Activated naive CD8-positive, alpha-beta T cell treated with anti-CD3 and anti-CD28 coated beads, Interleukin-2, amount 50 U/mL, for 24 hours (primary cell): ENCODE measurements at regions not wholly inside any gene's neighbourhood (a gene's known extent, or its start where the extent isn't known, plus 50 kb on each side); places are given as distances from the start of the nearest gene placed in this dataset.

Source experiments
- ATAC-seq: fragments of 150-1000 bp; cut with Tn5 transposase; one replicate; pipeline ENCODE4 v1.10.0; 2021
- DNase-seq: peaks from one replicate; pipeline ENCODE4 v3.0.0; 2021
- H3K27ac Mint-ChIP-seq: one replicate; pipeline ENCODE4 v1.8.0; 2021; ENCODE audit warnings: mild to moderate bottlenecking, mixed read lengths
- H3K27me3 Mint-ChIP-seq: one replicate; pipeline ENCODE4 v1.8.0; 2021; ENCODE audit warnings: mixed read lengths
- H3K36me3 Mint-ChIP-seq: one replicate; pipeline ENCODE4 v1.8.0; 2021; ENCODE audit warnings: low read depth, mixed read lengths
- H3K4me1 Mint-ChIP-seq: one replicate; pipeline ENCODE4 v1.8.0; 2021; ENCODE audit warnings: mixed read lengths
- H3K4me3 Mint-ChIP-seq: one replicate; pipeline ENCODE4 v1.8.0; 2021; ENCODE audit warnings: mild to moderate bottlenecking, moderate library complexity, mixed read lengths
- H3K9me3 Mint-ChIP-seq: one replicate; pipeline ENCODE4 v1.8.0; 2021; ENCODE audit warnings: mixed read lengths

DNA sequence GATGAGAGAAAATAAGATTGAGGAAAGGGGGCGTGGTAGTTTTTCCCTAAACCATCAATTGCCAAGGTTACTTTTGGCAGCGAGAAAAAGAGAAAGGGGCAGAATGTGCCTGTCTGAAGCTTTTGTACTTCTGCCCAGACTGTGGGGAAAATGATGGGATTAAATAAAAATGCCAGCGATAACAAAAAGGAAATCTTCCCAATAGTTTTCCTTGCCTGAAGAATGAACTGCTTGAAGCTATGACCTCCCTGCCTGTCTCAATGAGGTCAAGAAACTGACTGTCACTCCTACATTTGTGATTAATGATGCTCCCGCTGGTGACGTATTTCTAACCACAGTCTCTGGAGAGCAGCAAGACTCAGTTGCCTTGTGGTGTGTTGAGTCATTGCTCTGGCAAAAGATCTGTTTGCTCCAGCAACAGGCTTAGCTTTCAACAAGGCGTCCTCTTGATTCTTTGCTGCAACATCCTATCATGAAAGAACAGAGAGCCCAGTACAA lies 1051.5 kb downstream of the DIAPH3 start:
- no peaks in the 10 kb centered on the region for H3K4me1 Mint-ChIP-seq
- no peak for ATAC-seq

DNA sequence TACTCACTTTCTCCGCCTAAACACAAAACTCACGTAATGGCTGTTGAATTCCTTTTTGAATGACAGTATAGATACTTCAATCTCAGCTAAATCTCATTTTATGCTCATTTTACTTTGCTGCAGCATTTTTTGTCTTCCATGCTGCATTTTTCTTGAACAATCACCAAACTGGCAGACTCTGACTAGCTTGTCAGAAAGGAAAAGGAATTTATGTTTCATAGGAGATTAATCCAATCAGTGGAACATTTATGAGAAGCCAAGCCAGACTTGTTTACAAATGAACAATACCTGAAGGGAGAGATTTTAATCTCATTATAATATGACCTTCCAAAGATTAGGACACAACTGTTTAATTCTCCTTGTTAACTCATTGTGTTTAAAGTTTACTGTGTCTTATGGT lies 1044.3 kb downstream of the DIAPH3 start:
- no peaks in the 10 kb centered on the region for H3K27me3 Mint-ChIP-seq
- ATAC-seq, result no peak
- no peaks in the 10 kb centered on the region for H3K36me3 Mint-ChIP-seq
- no peaks in the 10 kb centered on the region for H3K4me1 Mint-ChIP-seq
- DNase-seq, result no peak
- H3K27ac Mint-ChIP-seq, result no peak overlapping the region
- no peak overlapping the region for H3K4me3 Mint-ChIP-seq
- H3K9me3 Mint-ChIP-seq, result no peaks in the 10 kb centered on the region

More for the DNA sequence above, 1051.5 kb downstream of the DIAPH3 start:
- Mint-ChIP-seq H3K9me3 (no peaks in the 10 kb centered on the region), H3K27ac (no peak overlapping the region), H3K27me3 (no peaks in the 10 kb centered on the region), H3K36me3 (no peaks in the 10 kb centered on the region), H3K4me3 (no peak overlapping the region)
- no peak for DNase-seq

DNA sequence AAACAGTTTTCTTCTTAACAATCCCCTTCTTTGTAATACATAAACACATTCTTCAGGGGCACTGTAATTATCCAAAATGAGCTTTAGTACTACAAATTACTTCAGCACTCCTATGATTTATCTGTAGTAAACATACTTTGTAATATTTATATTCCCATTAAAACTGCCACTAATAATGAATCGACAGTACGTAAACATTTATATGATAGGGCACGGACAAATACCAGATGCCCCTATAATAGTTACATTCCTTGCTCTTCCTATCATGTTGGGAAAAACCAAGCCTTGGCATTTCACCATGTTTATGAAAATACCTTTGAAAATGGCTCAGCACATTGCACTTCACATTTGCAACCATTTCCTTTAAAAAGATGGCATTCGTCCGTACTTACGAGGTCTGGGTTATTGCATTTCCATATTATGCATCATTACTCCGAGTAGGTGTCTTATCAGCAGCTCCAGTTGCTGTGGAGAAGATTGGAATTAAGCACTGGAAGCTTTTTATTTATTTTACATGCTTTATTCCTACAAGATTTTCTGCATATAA lies 1043.4 kb downstream of the DIAPH3 start:
- H3K36me3 Mint-ChIP-seq, result no peaks in the 10 kb centered on the region
- H3K27me3 Mint-ChIP-seq, result no peaks in the 10 kb centered on the region
- no peak overlapping the region for H3K4me3 Mint-ChIP-seq
- H3K27ac Mint-ChIP-seq, result no peak overlapping the region
- ATAC-seq, result no peak
- H3K9me3 Mint-ChIP-seq, result no peaks in the 10 kb centered on the region
- H3K4me1 Mint-ChIP-seq, result no peaks in the 10 kb centered on the region
- no peak for DNase-seq

DNA sequence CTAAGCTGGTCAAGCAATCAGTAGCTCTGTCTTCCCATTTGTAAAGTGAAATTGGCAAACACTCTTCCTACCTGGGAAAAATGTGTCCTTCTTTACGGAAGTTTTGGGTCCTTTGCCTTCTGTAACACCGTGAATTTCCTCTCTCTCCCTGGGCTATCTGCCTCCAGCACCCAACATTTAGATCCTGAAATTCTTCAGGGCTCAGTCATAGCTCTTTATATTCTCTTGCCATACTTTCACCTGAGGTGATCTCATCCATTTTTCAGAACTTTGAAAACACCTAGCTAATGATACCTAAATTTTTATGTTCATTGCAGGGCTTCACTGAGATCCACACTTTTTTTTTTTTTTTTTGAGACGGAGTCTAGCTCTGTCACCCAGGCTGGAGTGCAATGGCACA lies 1042.2 kb downstream of the DIAPH3 start:
- no peaks in the 10 kb centered on the region for H3K27me3 Mint-ChIP-seq
- no peak overlapping the region for H3K4me3 Mint-ChIP-seq
- H3K36me3 Mint-ChIP-seq, result no peaks in the 10 kb centered on the region
- no peaks in the 10 kb centered on the region for H3K4me1 Mint-ChIP-seq
- DNase-seq (no peak), ATAC-seq (no peak)
- no peaks in the 10 kb centered on the region for H3K9me3 Mint-ChIP-seq
- no peak overlapping the region for H3K27ac Mint-ChIP-seq

DNA sequence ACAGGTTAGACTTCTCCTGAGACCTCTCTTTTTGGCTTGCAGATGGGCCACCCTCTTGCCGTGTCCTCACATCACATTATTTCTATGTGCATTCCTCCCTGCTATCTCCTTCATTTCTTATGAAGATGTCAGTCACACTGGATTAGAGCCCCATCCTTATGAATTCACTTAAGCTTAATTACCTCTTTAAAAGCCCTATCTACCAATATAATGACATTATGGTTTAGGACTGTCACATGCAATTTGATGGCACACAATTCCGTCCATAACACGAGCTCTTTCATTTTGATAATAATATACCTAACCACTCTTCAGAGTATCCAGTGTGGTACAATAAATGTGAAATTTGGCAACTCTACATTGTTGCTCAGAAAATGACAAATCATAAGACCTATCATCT lies 1037.3 kb downstream of the DIAPH3 start:
- Mint-ChIP-seq H3K4me3 (no peak overlapping the region), H3K36me3 (no peaks in the 10 kb centered on the region), H3K4me1 (no peaks in the 10 kb centered on the region), H3K9me3 (no peaks in the 10 kb centered on the region), H3K27me3 (no peaks in the 10 kb centered on the region), H3K27ac (no peak overlapping the region)
- DNase-seq (no peak), ATAC-seq (no peak)

DNA sequence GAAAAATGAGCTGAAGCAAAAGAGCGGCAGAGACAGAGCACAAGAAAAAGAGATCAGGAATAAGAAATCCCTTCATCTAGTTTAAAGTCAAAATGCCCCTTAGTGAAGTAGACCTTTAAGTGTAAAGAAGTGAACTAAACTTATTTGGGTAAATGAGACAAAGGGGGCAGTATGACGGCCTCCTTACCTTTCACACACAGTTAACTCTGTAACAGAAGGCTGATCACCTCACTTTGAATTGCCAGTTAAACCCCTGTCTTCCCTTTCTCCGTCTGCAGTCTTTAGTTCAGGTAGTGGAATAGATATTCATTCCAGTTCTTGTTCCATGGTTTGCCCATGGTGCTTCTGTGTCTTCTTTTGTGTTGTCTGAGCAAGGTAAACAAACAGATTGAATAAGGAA lies 1029.8 kb downstream of the DIAPH3 start:
- H3K9me3 Mint-ChIP-seq, result peaks cover 10% of the 10 kb centered on the region
- no peak overlapping the region for H3K4me3 Mint-ChIP-seq
- no peak overlapping the region for H3K27ac Mint-ChIP-seq
- no peaks in the 10 kb centered on the region for H3K27me3 Mint-ChIP-seq
- H3K4me1 Mint-ChIP-seq, result no peaks in the 10 kb centered on the region
- no peaks in the 10 kb centered on the region for H3K36me3 Mint-ChIP-seq
- DNase-seq (no peak), ATAC-seq (no peak)

DNA sequence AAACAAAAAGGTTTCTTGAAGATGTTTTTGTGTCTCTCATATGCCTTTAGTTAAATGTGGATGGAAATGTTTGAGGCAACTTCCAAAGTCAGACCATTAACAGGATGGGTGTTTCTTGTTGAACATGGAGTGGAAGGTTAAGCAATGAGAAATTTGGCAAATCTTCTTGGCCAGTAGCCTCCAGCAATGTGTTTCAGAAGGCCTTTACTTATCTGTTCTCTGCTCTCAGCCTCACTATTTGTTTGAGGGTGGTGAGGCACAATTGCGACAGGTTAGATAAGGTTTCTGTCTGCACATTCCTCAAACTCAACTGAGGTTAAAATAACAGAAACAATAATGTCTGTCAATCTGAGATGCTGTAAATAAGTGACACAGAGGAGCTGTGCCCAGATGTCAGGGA lies 1019.0 kb downstream of the DIAPH3 start:
- Mint-ChIP-seq H3K4me1 (no peaks in the 10 kb centered on the region), H3K27me3 (no peaks in the 10 kb centered on the region), H3K36me3 (no peaks in the 10 kb centered on the region), H3K4me3 (no peak overlapping the region), H3K27ac (no peak overlapping the region), H3K9me3 (no peaks in the 10 kb centered on the region)
- no peak for ATAC-seq
- DNase-seq, result no peak

DNA sequence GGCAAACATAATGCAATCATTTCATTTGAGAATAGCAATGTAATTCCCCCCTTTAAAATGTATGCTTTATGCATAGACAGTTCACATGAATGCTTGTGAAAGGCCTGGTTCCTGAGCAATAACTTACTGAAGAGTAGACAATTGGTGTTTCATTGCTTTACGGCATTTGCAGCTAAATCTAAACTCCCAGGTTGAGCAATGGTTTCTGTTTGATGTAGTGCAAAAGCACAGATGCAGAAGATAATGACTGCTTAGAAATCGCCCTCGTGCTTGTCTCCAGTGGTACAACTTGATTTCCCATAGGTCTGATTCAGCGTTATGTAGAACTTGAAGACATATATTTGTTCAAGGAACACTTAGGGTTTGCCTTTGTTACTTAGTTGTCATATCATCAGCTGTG lies 1018.3 kb downstream of the DIAPH3 start:
- H3K27me3 Mint-ChIP-seq, result no peaks in the 10 kb centered on the region
- H3K36me3 Mint-ChIP-seq, result no peaks in the 10 kb centered on the region
- H3K27ac Mint-ChIP-seq, result no peak overlapping the region
- ATAC-seq (no peak), DNase-seq (no peak)
- no peak overlapping the region for H3K4me3 Mint-ChIP-seq
- H3K9me3 Mint-ChIP-seq, result no peaks in the 10 kb centered on the region
- H3K4me1 Mint-ChIP-seq, result no peaks in the 10 kb centered on the region

DNA sequence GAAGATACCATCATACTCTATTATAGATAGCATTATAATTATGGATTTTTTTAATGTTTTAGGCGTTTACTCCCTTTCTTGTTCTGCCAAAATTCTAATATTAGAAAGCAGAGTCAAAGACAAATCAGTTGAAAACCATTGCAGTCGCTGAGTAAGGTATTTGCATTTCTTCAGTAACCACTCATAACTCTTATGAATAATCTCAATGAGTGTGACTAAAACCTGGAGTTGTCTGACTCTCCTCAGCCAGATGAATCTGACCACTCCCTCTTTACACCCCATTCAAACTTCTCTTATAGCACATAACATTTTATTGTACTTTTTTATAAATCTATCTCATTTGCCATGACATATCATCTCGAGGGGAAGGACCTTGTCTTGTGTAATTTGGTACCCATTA lies 1006.5 kb downstream of the DIAPH3 start:
- H3K27ac Mint-ChIP-seq, result no peak overlapping the region
- ATAC-seq, result no peak
- H3K4me1 Mint-ChIP-seq, result no peaks in the 10 kb centered on the region
- no peak overlapping the region for H3K4me3 Mint-ChIP-seq
- no peak for DNase-seq
- H3K36me3 Mint-ChIP-seq, result no peaks in the 10 kb centered on the region
- H3K27me3 Mint-ChIP-seq, result no peaks in the 10 kb centered on the region
- H3K9me3 Mint-ChIP-seq, result peaks cover 3% of the 10 kb centered on the region

DNA sequence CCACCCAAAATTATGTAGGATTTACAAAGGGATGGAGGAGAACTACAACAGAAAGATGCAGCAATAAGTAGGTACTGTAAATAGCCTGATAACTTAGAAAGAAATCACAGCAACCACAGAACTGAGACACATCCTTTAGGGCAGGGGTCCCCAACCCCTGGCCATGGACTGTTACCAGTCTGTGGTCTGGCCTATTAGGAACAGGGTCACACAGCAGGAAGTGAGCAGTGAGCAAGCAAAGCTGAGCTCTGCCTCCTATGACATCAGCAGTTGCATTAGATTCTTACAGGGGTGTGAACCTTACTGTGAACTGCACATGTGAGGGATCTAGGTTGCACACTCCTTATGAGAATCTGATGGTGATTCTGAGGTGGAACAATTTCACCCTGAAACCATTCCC lies 997.6 kb downstream of the DIAPH3 start:
- H3K27ac Mint-ChIP-seq, result no peak overlapping the region
- H3K27me3 Mint-ChIP-seq, result no peaks in the 10 kb centered on the region
- DNase-seq (no peak), ATAC-seq (no peak)
- no peaks in the 10 kb centered on the region for H3K4me1 Mint-ChIP-seq
- H3K36me3 Mint-ChIP-seq, result no peaks in the 10 kb centered on the region
- H3K9me3 Mint-ChIP-seq, result peaks cover 4% of the 10 kb centered on the region
- no peak overlapping the region for H3K4me3 Mint-ChIP-seq

DNA sequence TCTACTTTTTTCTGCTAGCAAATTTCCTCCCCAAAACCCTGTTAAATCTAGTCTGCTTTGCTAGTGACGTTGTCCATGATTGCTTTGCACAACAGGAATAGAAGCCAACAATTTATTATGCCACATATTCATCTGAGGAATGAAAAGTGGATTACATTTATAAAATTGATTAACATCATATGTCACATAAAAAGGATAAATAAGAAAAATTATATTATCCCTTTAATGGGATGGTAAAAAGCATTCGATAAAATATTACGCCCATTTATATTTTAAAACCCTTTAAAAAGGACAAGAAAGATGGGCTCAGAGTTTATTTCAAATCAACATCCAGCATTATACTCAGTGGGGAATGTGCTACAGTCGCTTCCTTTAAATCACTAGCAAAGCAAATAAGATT lies 991.7 kb downstream of the DIAPH3 start:
- H3K4me3 Mint-ChIP-seq, result no peak overlapping the region
- H3K27me3 Mint-ChIP-seq, result no peaks in the 10 kb centered on the region
- no peaks in the 10 kb centered on the region for H3K4me1 Mint-ChIP-seq
- no peaks in the 10 kb centered on the region for H3K9me3 Mint-ChIP-seq
- DNase-seq (no peak), ATAC-seq (no peak)
- no peak overlapping the region for H3K27ac Mint-ChIP-seq
- H3K36me3 Mint-ChIP-seq, result no peaks in the 10 kb centered on the region

DNA sequence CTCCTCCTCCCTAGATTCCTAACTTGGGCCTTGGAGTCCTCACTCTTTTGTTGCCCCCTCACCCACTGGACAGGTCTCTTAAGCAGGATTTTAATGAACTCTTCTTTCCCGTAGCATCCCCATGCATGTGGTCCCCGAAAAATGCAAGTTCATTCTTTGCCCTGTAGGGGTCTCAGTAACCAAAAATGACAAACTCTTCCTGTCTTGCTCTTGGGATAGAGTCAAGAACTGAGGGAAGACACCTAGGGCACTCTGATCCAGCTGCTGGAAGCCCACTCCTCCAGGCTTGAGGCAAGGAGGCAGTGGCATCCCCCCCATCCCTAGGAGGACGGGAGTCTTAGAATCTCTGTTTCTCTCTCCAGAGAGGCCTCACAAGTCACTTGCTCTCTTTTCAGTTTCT lies 987.0 kb downstream of the DIAPH3 start:
- no peaks in the 10 kb centered on the region for H3K9me3 Mint-ChIP-seq
- no peak for ATAC-seq
- no peaks in the 10 kb centered on the region for H3K4me1 Mint-ChIP-seq
- DNase-seq, result no peak
- no peak overlapping the region for H3K27ac Mint-ChIP-seq
- H3K36me3 Mint-ChIP-seq, result no peaks in the 10 kb centered on the region
- H3K4me3 Mint-ChIP-seq, result no peak overlapping the region
- H3K27me3 Mint-ChIP-seq, result no peaks in the 10 kb centered on the region

DNA sequence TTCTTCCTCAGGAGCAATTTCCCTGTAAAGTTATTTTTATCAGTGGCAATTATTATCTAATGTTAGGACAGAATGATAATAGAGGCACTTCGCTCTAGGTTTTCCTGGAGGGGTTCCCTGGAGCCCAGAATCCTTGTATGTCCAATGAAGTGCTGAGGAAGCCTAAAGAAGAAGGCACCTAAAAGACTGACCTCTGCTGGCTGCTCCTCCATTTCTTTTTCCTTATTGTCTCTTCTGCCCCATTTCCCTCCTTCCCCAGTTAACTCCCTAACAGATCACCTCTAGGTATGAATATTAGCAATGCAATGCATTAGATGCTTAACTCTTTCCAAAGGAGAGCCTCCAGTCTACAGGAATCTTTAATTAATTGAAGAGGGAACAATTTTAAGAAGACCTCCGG lies 985.4 kb downstream of the DIAPH3 start:
- Mint-ChIP-seq H3K36me3 (no peaks in the 10 kb centered on the region), H3K4me3 (no peak overlapping the region), H3K27me3 (no peaks in the 10 kb centered on the region), H3K9me3 (no peaks in the 10 kb centered on the region), H3K4me1 (no peaks in the 10 kb centered on the region), H3K27ac (no peak overlapping the region)
- no peak for ATAC-seq
- DNase-seq, result no peak

DNA sequence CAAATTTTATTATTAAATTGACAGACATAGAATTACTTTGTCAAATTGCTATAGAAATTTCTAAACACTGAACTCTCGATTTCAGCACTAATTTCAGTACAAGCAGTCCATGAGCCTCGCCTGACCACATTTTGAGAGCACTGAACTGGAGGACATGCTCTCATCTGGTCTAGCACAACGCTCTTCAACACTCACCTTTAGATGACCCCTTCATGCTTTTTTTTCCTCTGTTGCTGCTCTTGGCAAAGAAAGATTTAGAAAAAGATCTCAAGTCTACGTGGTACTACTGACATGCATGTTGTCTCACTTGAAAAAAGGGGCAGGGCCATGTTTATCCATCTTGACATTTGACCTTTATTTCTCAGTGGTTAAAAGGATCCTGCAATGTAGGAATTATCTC lies 981.5 kb downstream of the DIAPH3 start:
- H3K27ac Mint-ChIP-seq, result no peak overlapping the region
- no peaks in the 10 kb centered on the region for H3K27me3 Mint-ChIP-seq
- no peak for DNase-seq
- H3K4me1 Mint-ChIP-seq, result no peaks in the 10 kb centered on the region
- H3K36me3 Mint-ChIP-seq, result no peaks in the 10 kb centered on the region
- no peak overlapping the region for H3K4me3 Mint-ChIP-seq
- no peaks in the 10 kb centered on the region for H3K9me3 Mint-ChIP-seq
- no peak for ATAC-seq

DNA sequence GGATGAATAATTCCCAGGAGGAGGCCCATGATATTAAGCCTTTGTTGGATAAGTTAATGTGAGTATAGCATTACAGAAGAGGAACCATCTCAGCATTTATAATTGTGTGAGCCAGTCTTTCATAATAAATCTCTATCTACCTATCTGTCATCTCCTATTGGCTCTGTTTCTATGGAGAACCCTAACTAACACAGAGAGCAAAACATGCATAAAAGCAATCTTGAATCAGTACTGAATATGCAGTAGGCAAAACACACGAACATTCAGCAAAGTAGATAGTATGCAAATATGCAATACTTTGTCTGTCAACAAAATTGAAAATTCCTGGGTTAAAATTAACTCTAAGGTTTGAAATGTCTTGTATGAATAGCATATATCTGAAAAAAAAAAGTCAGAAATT lies 966.3 kb downstream of the DIAPH3 start:
- Mint-ChIP-seq H3K4me3 (no peak overlapping the region), H3K27ac (no peak overlapping the region), H3K27me3 (no peaks in the 10 kb centered on the region), H3K36me3 (no peaks in the 10 kb centered on the region), H3K9me3 (no peaks in the 10 kb centered on the region), H3K4me1 (no peaks in the 10 kb centered on the region)
- no peak for ATAC-seq
- no peak for DNase-seq

DNA sequence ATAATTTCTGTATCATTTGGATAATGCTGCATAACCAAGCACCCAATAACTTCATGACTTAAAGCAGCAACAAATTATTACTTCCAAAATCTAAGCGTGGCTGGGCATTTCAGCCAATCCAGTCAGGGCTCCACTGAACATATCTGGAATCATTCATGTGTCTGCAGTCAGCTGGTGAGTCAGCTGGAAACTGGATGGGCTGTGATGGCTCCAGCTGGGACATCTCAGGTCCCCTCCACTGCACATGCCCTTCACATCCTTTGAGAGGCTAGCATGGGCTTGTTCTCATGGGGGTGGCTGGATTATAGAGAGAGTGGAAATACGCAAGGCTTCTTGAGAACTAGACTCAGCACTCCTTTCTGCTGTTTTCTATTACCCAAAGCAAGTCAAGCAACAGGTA lies 961.9 kb downstream of the DIAPH3 start:
- H3K27me3 Mint-ChIP-seq, result no peaks in the 10 kb centered on the region
- H3K36me3 Mint-ChIP-seq, result no peaks in the 10 kb centered on the region
- no peak overlapping the region for H3K27ac Mint-ChIP-seq
- ATAC-seq, result no peak
- H3K4me1 Mint-ChIP-seq, result no peaks in the 10 kb centered on the region
- H3K9me3 Mint-ChIP-seq, result peaks cover 8% of the 10 kb centered on the region
- no peak for DNase-seq
- H3K4me3 Mint-ChIP-seq, result no peak overlapping the region
